ENCODE measurements at regions not wholly inside any gene's neighbourhood (a gene's known extent, or its start where the extent isn't known, plus 50 kb on each side); places are given as distances from the start of the nearest gene placed in this dataset.

DNA sequence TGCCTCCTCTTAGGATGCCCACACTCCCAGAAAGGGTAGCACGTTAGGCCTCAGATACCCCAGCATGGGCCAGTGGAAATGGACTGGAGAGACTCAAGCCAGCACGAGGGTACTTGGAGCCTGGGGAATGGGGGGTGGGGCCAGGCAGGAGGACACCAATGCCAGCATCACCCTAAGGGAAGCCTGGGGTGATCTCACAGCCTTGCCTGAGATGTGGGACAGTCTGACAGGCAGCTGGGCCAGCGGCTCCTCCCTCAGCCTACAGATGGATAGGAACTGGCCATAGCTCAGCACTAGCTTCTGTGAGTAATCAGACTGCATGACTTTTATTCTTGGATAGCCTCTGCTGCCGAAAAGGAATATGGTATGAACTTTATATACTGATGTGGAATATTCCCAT is 59.6 kb upstream of the MRPS22 start:
- TF ChIP-seq, protein P1, sequence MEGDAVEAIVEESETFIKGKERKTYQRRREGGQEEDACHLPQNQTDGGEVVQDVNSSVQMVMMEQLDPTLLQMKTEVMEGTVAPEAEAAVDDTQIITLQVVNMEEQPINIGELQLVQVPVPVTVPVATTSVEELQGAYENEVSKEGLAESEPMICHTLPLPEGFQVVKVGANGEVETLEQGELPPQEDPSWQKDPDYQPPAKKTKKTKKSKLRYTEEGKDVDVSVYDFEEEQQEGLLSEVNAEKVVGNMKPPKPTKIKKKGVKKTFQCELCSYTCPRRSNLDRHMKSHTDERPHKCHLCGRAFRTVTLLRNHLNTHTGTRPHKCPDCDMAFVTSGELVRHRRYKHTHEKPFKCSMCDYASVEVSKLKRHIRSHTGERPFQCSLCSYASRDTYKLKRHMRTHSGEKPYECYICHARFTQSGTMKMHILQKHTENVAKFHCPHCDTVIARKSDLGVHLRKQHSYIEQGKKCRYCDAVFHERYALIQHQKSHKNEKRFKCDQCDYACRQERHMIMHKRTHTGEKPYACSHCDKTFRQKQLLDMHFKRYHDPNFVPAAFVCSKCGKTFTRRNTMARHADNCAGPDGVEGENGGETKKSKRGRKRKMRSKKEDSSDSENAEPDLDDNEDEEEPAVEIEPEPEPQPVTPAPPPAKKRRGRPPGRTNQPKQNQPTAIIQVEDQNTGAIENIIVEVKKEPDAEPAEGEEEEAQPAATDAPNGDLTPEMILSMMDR (IDR thresholded peaks at IDR 0.05): no peak
- TF ChIP-seq POLR2A (IDR thresholded peaks at IDR 0.05): no peak
